RWPE1 (cell line): ENCODE measurements at regions not wholly inside any gene's neighbourhood (a gene's known extent, or its start where the extent isn't known, plus 50 kb on each side); places are given as distances from the start of the nearest gene placed in this dataset.
A peak's percentile ranks its signal among the peaks of the same experiment; 100 is the strongest.

Experiments used
- CTCF ChIA-PET: fragments of 350-600 bp; sonication (Branson Sonifier 250); formaldehyde crosslinking; extraction: SDS; loops from one replicate; lab custom pipeline; 2021; lab: Yijun Ruan, JAX
- POLR2A ChIA-PET: fragments of 400-600 bp; formaldehyde crosslinking; extraction: SDS; loops from one replicate; lab custom pipeline; 2020; ENCODE audit warnings: antibody characterized with exemption; ENCODE audit not compliant: low non-redundant PET; lab: Yijun Ruan, JAX
- DNase-seq: peaks from one replicate; pipeline ENCODE4 v3.0.0; 2012; ENCODE audit warnings: low spot score
- H3K27ac ChIP-seq: fragments of 450-650 bp; 2 replicates; pipeline ENCODE4 v1.5.1; 2017
- CTCF ChIP-seq: fragments of 450-650 bp; conservative IDR thresholded peaks from 2 replicates; pipeline ENCODE4 v1.5.1; 2017; ENCODE audit warnings: low read depth, mild to moderate bottlenecking

GRCh38 chr13:68929075-68929745 lies 1178.4 kb upstream of the ATXN8OS start:
- CTCF ChIA-PET: no interaction called here
- H3K27ac ChIP-seq: no peak overlapping the region
- POLR2A ChIA-PET: no interaction called here
- TF ChIP-seq CTCF: no peak
- DNase-seq: no peak

GRCh38 chr13:68927387-68928026 lies 1180.1 kb upstream of the ATXN8OS start:
- peak; percentile 63 for TF ChIP-seq CTCF
- POLR2A ChIA-PET: no interaction called here
- CTCF ChIA-PET: interaction anchor here (0.6 to 1.0 kb wide), 6 partner anchors 44 to 1292 kb away, joined by 3 read pairs; no protein-coding TSS in a partner anchor
- peak; percentile 1 for DNase-seq
- no peak overlapping the region for H3K27ac ChIP-seq

- TF ChIP-seq CTCF: no peak
- no peak overlapping the region for H3K27ac ChIP-seq
- ChIA-PET CTCF (interaction anchor here (0.7 kb wide), 1 partner anchor 355 kb away, joined by 4 read pairs; no protein-coding TSS in a partner anchor), POLR2A (no interaction called here)
- DNase-seq: no peak
Measured at GRCh38 chr13:68923995-68924394, 1183.6 kb upstream of the ATXN8OS start.

- no peak for TF ChIP-seq CTCF
- CTCF ChIA-PET: no interaction called here
Measured at GRCh38 chr13:68908879-68909278, 1198.7 kb upstream of the ATXN8OS start.

GRCh38 chr13:68905186-68905585 lies 1202.4 kb upstream of the ATXN8OS start:
- CTCF ChIA-PET: no interaction called here
- POLR2A ChIA-PET: no interaction called here
- H3K27ac ChIP-seq: no peak overlapping the region
- no peak for TF ChIP-seq CTCF
- no peak for DNase-seq

More at GRCh38 chr13:68908879-68909278, 1198.7 kb upstream of the ATXN8OS start:
- H3K27ac ChIP-seq: no peak overlapping the region
- no peak for DNase-seq
- POLR2A ChIA-PET: no interaction called here

GRCh38 chr13:68897331-68897928 lies 1210.2 kb upstream of the ATXN8OS start:
- TF ChIP-seq CTCF: no peak
- DNase-seq: no peak
- no peak overlapping the region for H3K27ac ChIP-seq
- POLR2A ChIA-PET: no interaction called here
- CTCF ChIA-PET: interaction anchor here (0.6 kb wide), 2 partner anchors 177 to 1030 kb away, joined by 3 to 4 read pairs; no protein-coding TSS in a partner anchor
